CD4-positive, alpha-beta T cell treated with Interleukin-6 at 100 ng/mL for 8 hours (primary cell): ENCODE measurements at regions not wholly inside any gene's neighbourhood (a gene's known extent, or its start where the extent isn't known, plus 50 kb on each side); places are given as distances from the start of the nearest gene placed in this dataset.
"Not testable (repeated sequence)": the region's sequence is repeated elsewhere in the genome, so short reads cannot be mapped to it uniquely, and the experiment has no call there.

ENCODE experiments used
- DNase-seq: peaks from one replicate; pipeline ENCODE4 v3.0.0-alpha.2; 2020; ENCODE audit warnings: mixed read lengths, low spot score

DNA sequence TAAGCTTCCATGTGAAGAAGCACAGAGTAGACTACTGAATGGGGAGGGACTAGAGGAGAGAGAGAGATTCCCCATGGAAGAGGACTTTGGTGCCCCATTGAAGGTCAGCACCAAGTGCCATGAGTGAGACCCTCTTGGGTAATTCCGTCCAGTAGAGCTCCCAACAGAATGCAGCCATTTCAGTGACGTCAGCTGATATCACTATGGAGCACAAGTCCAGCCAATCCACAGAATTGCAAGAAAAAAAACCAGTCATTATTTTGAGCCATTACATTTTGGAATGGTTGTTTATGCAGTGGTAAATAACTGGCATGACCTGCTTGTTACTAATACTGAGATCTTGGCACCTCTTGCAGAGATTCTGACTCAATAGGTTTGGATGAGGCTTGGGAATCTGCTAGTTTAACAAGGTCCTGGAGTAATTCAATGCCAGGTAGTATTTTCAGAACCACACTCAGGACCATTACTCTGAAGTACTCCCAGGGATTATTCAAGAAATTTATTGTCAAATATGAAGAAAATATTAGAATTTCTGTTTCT lies 52.6 kb upstream of the SP8 start:
- DNase-seq: no peak

DNA sequence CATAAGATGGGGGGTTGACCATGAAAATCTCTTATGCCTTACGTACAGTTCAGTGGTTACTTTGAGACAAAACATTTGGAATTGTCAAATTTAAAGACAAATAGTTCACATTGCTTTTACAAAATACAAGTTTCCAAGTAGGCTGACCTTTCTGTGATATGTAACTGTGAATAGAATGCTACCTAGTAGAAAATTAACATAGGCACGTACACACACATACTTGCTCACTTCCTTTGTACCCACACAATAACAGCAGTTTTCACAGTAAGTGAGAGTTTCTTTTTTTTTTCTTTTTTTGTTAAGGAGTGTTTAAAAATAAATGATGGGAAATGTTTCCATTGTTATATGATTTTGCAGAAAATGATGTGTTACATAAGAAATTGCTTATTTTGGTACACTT lies 53.3 kb upstream of the SP8 start:
- DNase-seq: no peak

DNA sequence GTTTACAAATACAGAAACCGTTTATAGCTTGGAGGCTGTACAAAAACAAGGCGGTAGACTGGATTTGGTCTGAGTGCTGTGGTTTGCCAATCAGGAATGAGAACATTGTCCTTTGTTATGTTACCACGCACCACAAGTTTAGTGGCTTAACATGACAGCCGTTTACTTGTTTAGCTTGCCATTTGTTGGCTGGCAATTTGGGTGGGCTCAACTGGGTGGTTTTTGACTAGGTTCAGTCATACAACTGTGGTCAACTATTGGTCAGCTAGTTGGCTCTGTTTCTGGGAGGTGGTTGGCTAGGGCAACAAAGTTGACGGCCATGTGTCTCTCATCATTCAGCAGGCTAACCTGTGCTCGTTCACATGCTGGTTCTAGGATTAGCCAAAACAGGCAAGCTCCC lies 60.1 kb upstream of the SP8 start:
- DNase-seq: no peak

DNA sequence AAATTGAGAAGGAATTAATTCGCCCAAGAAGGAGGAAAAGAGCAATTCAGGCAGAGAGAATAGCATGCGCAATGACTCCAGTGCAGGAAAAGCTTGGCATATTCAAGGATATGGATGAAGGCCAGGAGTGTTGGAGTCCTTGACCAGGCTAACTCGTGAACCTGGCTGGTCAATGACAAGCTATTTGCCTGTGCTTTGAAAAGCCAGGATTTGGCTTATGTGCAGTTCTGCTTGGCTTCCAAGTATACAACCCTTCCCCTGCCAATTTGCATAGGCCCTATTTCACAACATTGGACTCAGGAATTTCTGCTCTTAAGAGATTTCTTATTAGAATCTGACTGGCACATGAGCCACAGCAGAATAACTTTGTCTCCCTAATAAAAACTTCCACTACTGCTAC lies 72.3 kb upstream of the SP8 start:
- DNase-seq: no peak

DNA sequence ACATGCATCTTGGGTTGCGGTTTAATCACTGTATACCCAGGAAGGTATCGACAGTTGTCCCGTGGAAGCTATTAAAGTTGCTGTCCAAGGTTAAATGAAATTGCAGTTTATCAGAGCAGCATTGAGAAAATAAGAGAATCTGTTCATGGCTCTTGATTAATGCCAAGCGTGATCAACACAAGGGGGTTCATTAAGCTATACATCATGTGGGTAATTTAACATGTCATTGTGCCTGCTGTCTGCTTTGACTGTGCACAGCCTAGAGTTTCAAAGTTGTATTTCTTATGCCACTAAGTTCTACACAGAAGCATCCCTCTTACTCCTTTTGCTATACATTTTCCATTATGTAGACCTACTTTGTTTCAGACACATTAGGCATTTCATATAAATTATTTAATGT lies 74.8 kb upstream of the SP8 start:
- no peak for DNase-seq

DNA sequence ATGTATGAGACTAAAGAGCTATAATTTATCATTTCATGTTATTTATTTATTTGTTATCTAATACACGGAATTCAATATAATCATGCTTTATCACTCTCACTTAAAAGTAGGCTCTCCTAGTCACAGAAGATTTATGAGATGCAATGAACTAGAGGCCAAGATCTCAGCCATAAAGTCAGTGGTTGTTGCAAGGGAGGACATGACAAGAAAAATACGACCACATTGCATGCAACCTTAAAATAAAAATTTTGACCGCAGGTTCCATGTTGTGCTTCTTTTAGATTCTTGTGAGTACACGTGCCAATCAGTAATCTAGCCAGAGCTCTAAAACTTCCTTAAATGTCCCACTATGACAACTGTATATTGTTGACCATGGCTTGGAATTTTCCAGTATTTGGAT lies 75.9 kb upstream of the SP8 start:
- DNase-seq: no peak

DNA sequence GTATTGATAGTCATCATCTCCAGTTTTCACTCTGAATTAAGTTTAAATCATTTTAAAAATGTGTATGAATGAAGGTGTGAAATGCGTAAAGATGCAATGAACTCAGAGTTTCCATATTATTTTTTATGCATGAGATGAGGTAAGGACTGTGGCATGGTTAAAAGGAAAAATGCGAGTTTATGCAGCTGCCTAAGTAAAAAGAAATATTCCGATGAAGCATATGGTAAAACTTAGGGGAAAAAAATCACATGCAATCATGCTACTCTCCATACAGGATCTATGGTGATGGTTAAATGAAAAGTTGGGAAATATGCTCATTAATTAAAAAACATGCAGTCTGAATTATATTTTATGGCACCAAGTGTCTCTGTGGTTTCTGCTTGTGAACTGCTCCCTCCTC lies 77.5 kb upstream of the SP8 start:
- no peak for DNase-seq

DNA sequence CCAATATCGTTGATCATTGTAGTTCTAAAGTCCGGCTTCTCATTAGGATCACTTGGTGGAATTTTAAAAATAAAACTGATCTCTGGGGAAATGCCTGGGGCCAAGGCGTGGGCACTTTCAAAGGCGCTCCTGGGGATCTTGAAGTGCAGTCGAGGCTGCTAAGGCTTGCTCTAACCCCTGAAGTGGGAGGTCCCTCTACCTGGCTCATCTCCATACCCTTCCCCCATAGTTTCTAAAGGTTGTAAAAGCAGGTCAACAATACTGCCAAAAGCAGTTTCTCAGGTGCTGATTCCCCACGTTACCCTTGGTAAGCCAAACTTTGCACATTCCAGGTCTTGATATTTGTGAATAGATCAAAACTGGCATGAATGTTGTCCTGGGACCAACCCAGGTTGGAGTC lies 79.0 kb upstream of the SP8 start:
- no peak for DNase-seq

DNA sequence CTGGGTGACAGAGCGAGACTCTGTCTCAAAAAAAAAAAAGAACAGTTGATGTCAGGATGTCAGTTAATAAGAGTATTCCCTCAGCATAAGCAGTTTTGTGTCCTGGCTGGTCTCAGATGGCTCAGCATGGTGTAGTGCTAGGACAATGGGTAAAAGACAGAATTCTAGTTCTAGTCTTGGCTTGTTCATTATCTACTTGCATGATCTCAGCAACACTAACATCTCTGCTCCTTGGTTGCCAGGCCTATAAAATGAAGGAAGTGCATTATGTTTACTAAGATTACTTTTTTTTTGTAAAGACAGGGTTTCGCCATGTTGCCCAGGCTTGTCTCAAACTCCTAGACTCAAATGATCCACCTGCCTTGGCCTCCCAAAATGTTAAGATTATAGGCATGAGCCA lies 84.3 kb upstream of the SP8 start:
- no peak for DNase-seq

DNA sequence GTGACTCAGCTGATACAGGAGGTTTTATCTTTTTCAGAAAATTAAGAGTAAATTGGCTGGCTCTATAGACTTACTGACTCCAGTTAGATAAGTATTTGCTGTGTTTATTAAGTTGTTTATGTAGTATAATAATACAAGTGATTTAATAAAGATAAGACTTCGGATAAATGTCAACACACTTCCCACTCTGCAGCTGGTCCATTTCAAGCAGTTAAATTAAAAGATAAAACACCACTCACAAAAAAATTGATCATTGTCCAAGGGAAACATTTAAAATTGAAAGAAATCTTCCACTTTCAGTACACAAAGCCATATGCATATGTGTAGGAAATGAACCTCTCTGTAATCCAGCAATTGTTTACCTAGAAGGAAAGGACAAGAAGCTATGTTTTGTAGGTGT lies 106.1 kb upstream of the SP8 start:
- DNase-seq: no peak

DNA sequence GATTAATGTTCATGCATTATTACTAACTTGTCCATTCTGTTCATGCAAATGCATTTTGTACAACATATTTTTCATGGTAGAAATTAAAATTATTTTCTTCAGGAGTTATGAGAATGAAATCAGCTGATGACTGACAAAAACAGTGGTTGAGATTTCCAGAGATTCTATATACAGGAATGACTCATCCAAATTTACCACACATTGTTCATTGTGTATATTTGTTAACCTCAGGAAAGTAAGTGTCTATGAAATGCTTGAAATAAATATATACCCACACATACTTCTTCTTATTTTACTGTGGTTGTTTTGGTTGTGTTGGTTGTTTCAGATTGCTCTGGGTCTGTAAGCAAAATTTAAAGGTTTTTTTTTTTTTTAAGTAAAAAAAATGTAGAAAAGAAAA lies 108.1 kb upstream of the SP8 start:
- no peak for DNase-seq

DNA sequence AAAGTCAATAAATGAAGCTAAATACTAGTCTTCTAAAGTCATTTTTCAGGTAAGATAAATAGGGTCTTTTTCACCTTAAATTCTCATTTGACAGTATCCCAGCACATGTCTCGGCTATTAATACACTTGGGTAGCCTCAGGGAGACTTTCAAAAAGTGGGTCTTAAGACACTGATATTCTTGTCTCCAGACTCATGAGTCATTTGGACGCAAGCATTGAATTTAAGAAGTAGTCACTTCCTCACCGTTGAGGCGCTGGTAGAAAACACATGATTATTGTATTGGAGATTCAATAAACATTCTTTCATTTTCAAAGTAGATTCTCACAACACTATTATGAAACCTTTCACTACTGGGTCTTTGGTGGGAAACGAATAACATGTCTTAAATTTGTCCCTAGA lies 108.9 kb upstream of the SP8 start:
- no peak for DNase-seq

DNA sequence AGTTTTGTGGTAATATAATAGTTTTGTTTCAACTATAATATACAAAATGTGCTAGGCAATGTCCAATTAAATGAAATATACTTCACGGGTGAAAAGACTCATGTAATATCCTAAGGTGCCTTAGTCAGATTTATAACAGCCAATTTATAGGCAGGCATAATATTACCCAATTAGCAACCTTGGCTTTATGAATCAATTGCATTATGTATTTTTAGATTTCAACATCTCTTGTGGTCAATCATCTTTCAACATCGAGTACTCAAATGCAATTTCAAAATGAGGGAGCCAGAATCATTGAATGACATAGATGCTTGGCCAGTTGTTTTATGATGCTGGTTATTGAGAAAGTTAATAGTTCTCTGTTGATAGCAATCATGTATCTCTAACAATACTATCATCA lies 110.3 kb upstream of the SP8 start:
- DNase-seq: no peak

DNA sequence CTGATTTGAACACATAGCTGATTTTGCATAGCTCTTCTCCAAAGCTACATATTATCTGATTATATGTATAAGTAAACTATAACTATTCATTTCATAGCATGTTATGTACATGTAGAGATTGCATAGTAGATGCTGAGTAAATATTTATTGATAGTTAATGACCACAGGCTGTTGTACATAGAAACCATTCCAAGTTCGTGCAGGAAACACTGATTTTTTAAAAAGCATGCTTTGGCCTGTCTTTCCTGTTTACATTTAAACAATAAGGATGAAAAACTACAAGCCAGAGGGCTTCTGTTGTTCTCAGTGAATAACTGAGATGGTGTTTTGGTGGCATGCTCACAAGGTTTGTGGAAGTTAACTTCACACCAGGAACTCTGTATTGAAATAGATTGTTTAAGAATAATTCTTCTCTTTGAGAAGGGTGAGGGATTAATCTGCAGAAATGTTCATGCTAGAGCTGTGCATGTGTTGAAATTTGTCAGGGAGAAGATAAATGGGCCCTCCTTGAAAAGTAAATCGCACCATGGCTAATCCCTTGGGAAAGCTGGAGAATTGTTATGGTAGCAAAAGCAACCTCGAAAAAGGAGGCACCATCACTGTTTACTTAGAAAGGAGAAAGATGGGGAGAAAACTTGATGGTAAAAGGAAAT lies 120.2 kb upstream of the SP8 start:
- DNase-seq: no peak

DNA sequence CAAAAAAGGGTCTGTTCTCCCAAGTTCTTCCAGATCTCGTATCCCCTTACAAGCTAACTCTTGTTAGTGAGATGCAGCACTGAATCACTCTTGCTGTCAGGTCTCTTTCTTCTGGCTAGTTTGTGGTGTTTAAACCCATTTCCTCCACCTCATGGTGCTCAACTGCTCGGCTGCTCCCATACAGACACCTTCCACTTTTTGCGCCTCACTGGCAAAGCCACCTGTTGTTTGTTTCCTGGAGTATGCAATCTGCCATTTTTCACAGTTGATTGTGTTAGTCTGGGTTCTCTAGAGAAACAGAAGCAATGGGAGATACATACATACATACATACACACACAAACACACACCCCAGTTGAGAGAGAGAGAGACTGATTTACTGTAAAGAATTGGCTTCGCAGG lies 124.4 kb upstream of the SP8 start:
- no peak for DNase-seq

DNA sequence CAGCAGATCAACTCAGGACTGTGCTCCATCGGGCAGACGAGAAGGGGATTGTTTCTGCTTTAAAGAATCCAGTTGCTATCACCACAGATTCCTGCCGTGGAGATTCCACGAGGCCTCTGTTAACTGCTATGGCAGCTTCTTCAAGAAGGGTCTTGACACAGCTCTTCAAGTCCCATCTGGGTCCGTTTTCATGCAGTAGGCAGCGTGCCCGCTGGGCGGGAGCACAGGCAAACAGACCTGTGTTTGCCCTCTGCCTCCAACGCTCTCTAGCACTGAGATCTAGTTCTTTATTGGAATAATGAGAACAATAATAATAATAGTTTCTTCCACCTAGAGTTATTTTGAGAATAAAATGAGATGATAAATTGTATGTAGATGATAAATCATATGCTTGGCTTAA lies 127.2 kb upstream of the SP8 start:
- DNase-seq: no peak

DNA sequence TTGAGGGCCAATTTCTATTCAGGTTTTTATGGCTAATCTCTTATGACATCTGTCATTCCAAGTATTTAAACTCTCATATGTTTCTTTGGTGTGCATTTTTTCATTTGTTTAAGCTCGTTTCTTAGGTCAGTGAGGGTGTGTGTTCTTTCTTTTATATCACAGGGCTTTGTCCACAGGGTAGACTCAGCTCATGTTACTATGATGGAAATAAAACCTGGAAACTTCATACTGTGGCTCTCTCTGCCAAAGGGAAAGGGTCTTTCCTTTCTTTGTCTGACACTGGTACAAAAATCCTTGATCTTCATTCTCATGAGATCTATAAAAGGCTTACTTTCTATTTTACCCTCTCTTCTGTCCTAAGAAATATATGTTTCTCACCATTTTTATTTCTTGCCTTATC lies 129.6 kb upstream of the SP8 start:
- DNase-seq: no peak

DNA sequence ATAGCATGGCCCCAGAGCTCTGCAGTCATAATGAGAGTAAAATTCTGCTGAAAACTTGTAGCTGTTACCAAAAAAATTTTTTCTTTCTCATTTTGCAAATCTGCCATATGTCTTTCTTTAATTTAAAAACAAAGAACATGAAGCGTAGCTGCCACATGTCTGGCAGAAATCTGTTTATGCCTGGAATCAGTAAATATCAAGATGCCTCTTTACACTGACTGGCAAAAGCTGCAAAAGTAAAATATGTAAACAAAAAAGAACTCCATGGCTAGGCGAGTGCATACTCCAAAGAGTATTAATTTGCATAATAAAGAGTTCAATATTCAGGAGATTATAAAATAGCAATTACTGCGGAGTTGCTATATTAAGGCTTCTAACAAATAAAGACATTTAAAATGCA lies 130.9 kb upstream of the SP8 start:
- DNase-seq: no peak

DNA sequence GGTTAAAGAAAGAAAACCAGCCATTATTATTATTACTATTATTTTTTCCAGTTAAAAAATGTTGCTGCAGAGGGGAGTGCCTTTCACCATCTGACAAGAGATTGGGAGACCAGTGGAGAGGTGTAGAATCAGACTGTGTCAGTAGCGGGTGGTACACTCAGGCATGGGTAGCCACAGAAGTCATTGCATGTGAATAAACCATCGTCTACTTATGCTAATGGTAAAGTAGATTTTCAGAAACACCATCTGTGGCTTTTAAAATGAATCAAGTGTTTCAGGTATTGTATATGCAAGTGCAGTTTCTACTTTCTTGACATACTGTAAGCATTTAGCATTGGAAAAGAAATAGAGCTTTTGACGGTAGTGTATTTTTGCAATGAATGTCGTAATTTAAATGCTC lies 131.5 kb upstream of the SP8 start:
- no peak for DNase-seq

DNA sequence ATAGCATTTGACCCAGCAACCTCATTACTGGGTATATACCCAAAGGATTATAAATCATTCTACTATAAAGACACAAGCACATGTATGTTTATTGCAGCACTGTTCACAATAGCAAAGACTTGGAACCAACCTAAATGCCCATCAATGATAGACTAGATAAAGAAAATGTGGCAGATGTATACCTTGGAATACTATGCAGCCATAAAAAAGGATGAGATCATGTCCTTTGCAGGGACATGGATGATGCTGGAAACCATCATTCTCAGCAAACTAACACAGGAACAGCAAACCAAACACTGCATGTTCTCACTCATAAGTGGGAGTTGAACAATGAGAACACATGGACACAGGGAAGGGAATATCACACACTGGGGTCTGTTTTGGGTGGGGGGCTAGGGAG lies 140.5 kb upstream of the SP8 start:
- not testable (repeated sequence) for DNase-seq

DNA sequence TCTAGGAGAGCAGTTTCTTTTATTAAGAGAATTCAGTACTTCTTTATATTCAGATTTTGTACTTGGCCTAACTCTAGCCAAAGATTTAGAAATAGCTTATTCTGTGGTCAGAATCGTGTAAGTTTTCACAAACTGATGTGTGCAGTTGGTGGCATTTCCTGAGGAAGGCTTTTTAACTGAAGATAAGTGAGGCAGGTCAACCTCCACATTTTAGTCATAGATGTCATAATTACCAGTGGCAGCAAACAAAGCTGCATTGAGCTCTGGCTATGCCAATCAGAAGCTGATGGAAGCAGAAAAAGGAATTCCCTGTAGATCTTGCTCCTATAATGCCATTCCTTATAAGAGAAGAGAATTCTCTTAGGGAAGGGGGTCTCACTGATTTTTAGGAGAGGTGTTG lies 141.3 kb upstream of the SP8 start:
- DNase-seq: no peak

DNA sequence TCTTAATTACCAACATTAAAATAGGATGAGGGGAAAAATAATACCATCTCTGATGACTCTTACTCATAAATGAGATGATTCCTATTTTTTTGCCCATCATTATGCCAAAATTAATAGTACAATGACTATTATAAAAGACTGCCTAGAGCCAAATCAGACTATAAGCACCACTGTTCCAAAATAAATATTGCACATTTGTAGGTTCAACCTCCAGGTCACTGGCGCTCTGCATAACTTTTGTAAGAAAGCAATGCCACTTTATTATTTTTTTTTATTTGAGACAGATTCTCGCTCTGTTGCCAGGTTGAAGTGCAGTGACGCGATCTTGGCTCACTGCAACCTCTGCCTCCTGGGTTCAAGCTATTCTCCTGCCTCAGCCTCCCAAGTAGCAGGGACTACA lies 142.5 kb upstream of the SP8 start:
- DNase-seq: no peak

DNA sequence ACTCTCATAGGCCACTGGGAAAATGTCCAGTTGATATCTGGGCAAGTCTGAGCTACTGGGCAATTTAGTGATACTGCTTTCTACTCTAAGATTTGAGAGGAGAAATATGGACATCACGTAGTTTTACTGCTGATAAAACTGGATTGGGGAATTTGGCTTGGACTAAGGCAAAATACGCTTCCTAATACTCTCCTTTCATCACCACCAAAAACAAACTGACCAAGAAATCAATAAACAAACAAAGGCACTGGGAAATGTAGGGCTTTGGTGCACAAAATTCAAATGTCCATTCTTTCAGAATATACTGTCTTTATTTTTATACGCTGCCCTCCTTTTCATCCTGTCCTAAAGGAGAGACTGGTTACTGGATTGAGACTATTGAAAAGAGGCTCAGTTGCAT lies 145.1 kb upstream of the SP8 start:
- no peak for DNase-seq

DNA sequence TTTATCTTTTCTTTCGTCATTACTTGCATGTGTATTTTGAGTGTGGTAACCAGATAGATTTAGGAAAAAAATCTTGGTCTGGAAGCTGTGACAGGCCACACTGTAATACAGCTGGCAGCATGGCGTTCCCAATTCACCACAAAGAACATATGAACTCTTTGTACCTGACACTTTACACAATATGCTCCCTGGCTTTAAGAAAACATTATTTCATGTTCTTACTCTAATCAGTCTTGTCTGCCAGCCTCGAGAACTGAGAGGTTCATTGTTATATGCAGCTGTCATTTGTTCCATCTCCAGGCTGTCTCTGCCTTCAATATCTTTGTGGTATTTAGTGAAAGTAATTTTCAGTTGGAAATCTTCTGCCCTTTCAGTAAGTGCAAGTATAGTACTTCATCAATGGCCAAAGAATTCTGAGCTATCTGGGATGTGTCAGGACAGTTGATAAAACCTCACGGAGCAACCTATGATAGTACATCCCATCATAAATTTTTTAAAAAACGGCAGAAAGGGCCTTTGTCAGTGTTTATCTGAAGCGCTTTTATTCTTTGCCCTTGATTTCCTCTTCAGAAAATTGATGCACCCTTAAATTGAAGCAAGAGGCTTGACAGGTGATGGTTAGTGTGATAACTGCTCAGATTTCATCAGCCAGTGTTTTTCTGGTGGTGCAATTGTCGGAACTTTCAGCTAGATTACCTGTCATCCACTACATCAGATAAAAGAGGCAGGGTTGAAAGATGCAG lies 146.3 kb upstream of the SP8 start:
- no peak for DNase-seq
